ENCODE measurements at regions not wholly inside any gene's neighbourhood (a gene's known extent, or its start where the extent isn't known, plus 50 kb on each side); places are given as distances from the start of the nearest gene placed in this dataset.

GRCh38 chr18:40417501-40417900 lies 1537.5 kb upstream of the PIK3C3 start:
- TF ChIP-seq CTCF (IDR thresholded peaks at IDR 0.05): no peak
- TF ChIP-seq EP300 (IDR thresholded peaks at IDR 0.05): no peak
- no peak for TF ChIP-seq POLR2A (IDR thresholded peaks at IDR 0.05)
